Mesenchymal stem cell (in vitro differentiated cells and primary cell): ENCODE measurements at regions not wholly inside any gene's neighbourhood (a gene's known extent, or its start where the extent isn't known, plus 50 kb on each side); places are given as distances from the start of the nearest gene placed in this dataset.

Experiments
- DNase-seq: peaks from one replicate; pipeline ENCODE4 v3.0.0-alpha.2; 2013
- H2AFZ ChIP-seq: one replicate; pipeline ENCODE4 v1.6.1; 2013; ENCODE audit warnings: low read depth, mild to moderate bottlenecking, control low read depth, inconsistent platforms, low read length, moderate library complexity
- H2AK5ac ChIP-seq: 2 replicates; pipeline ENCODE4 v1.6.1; 2013; ENCODE audit warnings: low read length, moderate library complexity, mild to moderate bottlenecking, inconsistent platforms; ENCODE audit not compliant: severe bottlenecking
- H2BK120ac ChIP-seq: one replicate; pipeline ENCODE4 v1.6.1; 2013; ENCODE audit warnings: low read depth, mild to moderate bottlenecking, inconsistent platforms, low read length, moderate library complexity
- H2BK12ac ChIP-seq, 2 experiments: one replicate each; pipeline ENCODE4 v1.6.1; 2013; ENCODE audit warnings: inconsistent platforms in 2 of 2, low read length in 2 of 2, mild to moderate bottlenecking in 2 of 2, moderate library complexity in 2 of 2, control low read depth in 1 of 2
- H2BK15ac ChIP-seq: one replicate; pipeline ENCODE4 v1.6.1; 2013; ENCODE audit warnings: mild to moderate bottlenecking, low read depth, inconsistent platforms; ENCODE audit not compliant: poor library complexity, severe bottlenecking
- H2BK5ac ChIP-seq: 2 replicates; pipeline ENCODE4 v1.6.1; 2013; ENCODE audit warnings: low read depth, mild to moderate bottlenecking, low read length, control low read depth, inconsistent platforms; ENCODE audit not compliant: poor library complexity, severe bottlenecking
- H3K14ac ChIP-seq, 2 experiments: one replicate each; pipeline ENCODE4 v1.6.1; 2013; ENCODE audit warnings: inconsistent platforms in 2 of 2, low read length in 2 of 2, control low read depth in 1 of 2, mild to moderate bottlenecking in 1 of 2, moderate library complexity in 1 of 2
- H3K18ac ChIP-seq, 2 experiments: one replicate each; pipeline ENCODE4 v1.6.1; 2013; ENCODE audit warnings: inconsistent platforms in 2 of 2, low read length in 2 of 2, control low read depth in 1 of 2, low read depth in 1 of 2, mild to moderate bottlenecking in 1 of 2
- H3K23ac ChIP-seq, 2 experiments: one replicate each; pipeline ENCODE4 v1.6.1; 2013; ENCODE audit warnings: inconsistent platforms in 2 of 2, low read length in 2 of 2, mild to moderate bottlenecking in 2 of 2, moderate library complexity in 2 of 2, control low read depth in 1 of 2
- H3K27ac ChIP-seq: 2 replicates; pipeline ENCODE4 v1.5.1; 2013; ENCODE audit warnings: mild to moderate bottlenecking, moderate library complexity, low read length, control low read depth, inconsistent platforms; ENCODE audit not compliant: poor library complexity, severe bottlenecking
- H3K27me3 ChIP-seq, 2 experiments: 2 replicates each; pipeline versions ENCODE4 v1.6.1 to v1.7.0; 2013; ENCODE audit warnings: low read length in 2 of 2, mild to moderate bottlenecking in 2 of 2, moderate library complexity in 2 of 2, control low read depth in 1 of 2, inconsistent platforms in 1 of 2; ENCODE audit not compliant: control insufficient read depth in 1 of 2, insufficient read depth in 1 of 2
- H3K36me3 ChIP-seq, 2 experiments: 2 replicates each; pipeline versions ENCODE4 v1.6.1 to v1.7.0; 2013; ENCODE audit warnings: low read length in 2 of 2, control low read depth in 1 of 2, inconsistent platforms in 1 of 2, low read depth in 1 of 2, mild to moderate bottlenecking in 1 of 2; ENCODE audit not compliant: insufficient read depth in 2 of 2, control insufficient read depth in 1 of 2
- H3K4ac ChIP-seq, 2 experiments: one replicate each; pipeline ENCODE4 v1.6.1; 2013; ENCODE audit warnings: inconsistent platforms in 2 of 2, low read length in 2 of 2, mild to moderate bottlenecking in 2 of 2, moderate library complexity in 2 of 2, control low read depth in 1 of 2, low read depth in 1 of 2
- H3K4me1 ChIP-seq: 2 replicates; pipeline ENCODE4 v1.6.1; 2013; ENCODE audit warnings: low read depth, low read length, control low read depth; ENCODE audit not compliant: control insufficient read depth, insufficient read depth
- H3K4me2 ChIP-seq: 2 replicates; pipeline ENCODE4 v1.6.1; 2013; ENCODE audit warnings: low read length, mild to moderate bottlenecking, inconsistent platforms; ENCODE audit not compliant: poor library complexity, severe bottlenecking
- H3K4me3 ChIP-seq, 2 experiments: 2 replicates each; pipeline versions ENCODE4 v1.5.1 to v1.7.0; 2013; ENCODE audit warnings: low read length in 2 of 2, mild to moderate bottlenecking in 2 of 2, control low read depth in 1 of 2, low read depth in 1 of 2; ENCODE audit not compliant: insufficient read depth in 1 of 2
- H3K79me1 ChIP-seq: replicated peaks from 2 replicates; pipeline ENCODE4 v1.6.1; 2013; ENCODE audit warnings: mild to moderate bottlenecking, control low read depth, low read length, inconsistent platforms; ENCODE audit not compliant: poor library complexity, severe bottlenecking
- H3K9ac ChIP-seq: 2 replicates; pipeline ENCODE4 v1.7.0; 2013; ENCODE audit warnings: mild to moderate bottlenecking, low read length, moderate library complexity
- H3K9me3 ChIP-seq: 2 replicates; pipeline ENCODE4 v1.7.0; 2013; ENCODE audit warnings: mild to moderate bottlenecking, low read length; ENCODE audit not compliant: control insufficient read depth
- H4K8ac ChIP-seq: one replicate; pipeline ENCODE4 v1.6.1; 2013; ENCODE audit warnings: inconsistent platforms, mild to moderate bottlenecking, low read length, moderate library complexity
- H4K91ac ChIP-seq: one replicate; pipeline ENCODE4 v1.6.1; 2013; ENCODE audit warnings: mild to moderate bottlenecking, low read length, inconsistent platforms
- WGBS: methylation state at CpG from one replicate; pipeline ENCODE4 v1.1.7; 2013; ENCODE audit warnings: mixed read lengths; 5-methylcytosine and 5-hydroxymethylcytosine counted together

DNA sequence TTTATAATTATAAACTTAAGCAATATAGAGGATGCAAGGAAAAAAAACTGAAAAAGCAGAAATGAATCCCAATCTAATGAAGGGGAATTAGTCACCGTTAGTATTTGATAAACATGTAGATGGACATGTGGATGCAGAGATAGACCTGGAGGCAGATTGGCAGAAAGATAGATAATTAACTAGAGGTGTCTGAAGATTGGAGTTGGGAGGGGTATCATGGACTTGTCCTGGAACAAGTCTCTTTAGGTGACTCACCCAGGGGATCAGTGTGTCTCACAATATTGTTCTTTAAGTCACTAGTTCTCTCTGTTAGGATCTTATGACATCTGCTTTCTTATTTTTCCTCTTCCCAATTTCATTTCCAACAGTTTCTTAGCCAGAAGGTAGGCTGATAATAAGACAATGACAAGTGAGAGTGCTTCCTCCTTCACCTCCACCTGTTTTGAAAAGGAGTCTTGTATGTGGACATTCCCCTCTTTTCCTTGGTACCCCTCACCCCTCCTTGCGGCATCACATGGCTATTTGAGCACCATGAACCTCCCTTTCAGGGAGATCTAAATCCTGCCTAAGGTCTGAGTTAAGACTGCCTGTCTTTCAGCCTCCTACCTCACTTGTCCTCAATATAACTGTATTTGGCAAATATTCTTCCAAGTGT lies 987.7 kb downstream of the TSN start:
- Histone ChIP-seq H3K23ac (no peak overlapping the region), H3K4ac (no peak overlapping the region), H3K14ac (no peak overlapping the region), H3K4me3 (no peak overlapping the region), H3K4me2 (no peak overlapping the region), H3K36me3 (no peaks in the 10 kb centered on the region), H4K91ac (no peak overlapping the region), H2BK15ac (no peak overlapping the region), H2BK12ac (no peak overlapping the region), H3K27me3 (no peaks in the 10 kb centered on the region), H2AK5ac (no peak overlapping the region), H2BK120ac (no peak overlapping the region), H3K79me1 (no peaks in the 10 kb centered on the region), H4K8ac (no peak overlapping the region), H2BK5ac (no peak overlapping the region), H3K4me1 (no peaks in the 10 kb centered on the region), H3K18ac (no peak overlapping the region), H3K27ac (no peak overlapping the region), H3K9me3 (no peaks in the 10 kb centered on the region), H2AFZ (no peak overlapping the region), H3K9ac (no peak overlapping the region)
- DNase-seq = no peak
- whole genome bisulfite sequencing = 97% methylated on average over 2 of the region's 2 CpGs

DNA sequence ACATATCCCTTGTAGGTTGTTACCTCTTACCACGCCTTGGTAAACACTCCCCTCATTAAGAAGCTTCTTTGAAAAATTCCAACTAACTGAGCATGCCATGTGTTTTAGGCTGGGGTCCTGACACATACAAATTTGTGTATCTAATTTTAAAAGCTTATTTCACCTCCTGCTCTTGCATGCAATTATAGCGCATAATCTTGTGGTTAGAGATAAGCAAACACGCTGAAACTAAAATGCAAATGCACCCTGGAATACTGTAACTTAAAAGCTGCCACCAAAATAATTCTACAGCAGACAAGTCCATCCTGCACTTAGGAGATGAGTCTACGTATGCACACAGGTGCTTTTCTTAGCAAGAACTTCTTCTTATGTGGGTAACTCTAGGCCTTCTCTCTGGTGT lies 990.2 kb downstream of the TSN start:
- Histone ChIP-seq H2BK120ac (no peak overlapping the region), H3K27ac (no peak overlapping the region), H3K9ac (no peak overlapping the region), H3K14ac (no peak overlapping the region), H3K4me1 (no peaks in the 10 kb centered on the region), H3K36me3 (no peaks in the 10 kb centered on the region), H2BK12ac (no peak overlapping the region), H2AK5ac (no peak overlapping the region), H3K9me3 (no peaks in the 10 kb centered on the region), H4K8ac (no peak overlapping the region), H3K4me2 (no peak overlapping the region), H3K4ac (no peak overlapping the region), H2AFZ (no peak overlapping the region), H4K91ac (no peak overlapping the region), H3K18ac (no peak overlapping the region), H2BK15ac (no peak overlapping the region), H3K4me3 (no peak overlapping the region), H3K27me3 (no peaks in the 10 kb centered on the region), H3K79me1 (no peaks in the 10 kb centered on the region), H2BK5ac (no peak overlapping the region), H3K23ac (no peak overlapping the region)
- 82% methylated on average over 4 of the region's 4 CpGs for WGBS
- DNase-seq = no peak

DNA sequence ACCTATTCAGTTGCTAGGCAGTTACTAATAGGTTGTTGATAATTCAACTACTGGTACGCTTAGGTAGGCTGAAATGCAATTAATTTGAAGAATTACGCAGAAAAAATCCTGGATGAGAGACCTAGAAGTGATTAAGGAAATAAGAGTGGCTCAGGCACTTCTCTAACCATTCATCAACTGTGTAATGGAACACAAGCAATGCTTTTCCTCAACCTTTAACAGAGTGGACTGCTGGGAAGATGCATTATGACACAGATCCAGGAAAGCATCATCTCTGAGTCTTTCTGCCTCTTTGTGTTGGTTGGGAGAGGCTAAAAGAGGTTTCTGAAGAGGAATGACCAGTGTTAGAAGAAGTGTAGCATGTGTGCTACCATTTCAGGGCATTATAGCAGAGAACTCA lies 992.2 kb downstream of the TSN start:
- no peak overlapping the region for H2AFZ ChIP-seq
- no peaks in the 10 kb centered on the region for H3K9me3 ChIP-seq
- H3K4me2 ChIP-seq = no peak overlapping the region
- WGBS = 100% methylated on average over 2 of the region's 2 CpGs
- H3K4ac ChIP-seq = no peak overlapping the region
- no peaks in the 10 kb centered on the region for H3K4me1 ChIP-seq
- H3K79me1 ChIP-seq = no peaks in the 10 kb centered on the region
- no peak overlapping the region for H3K27ac ChIP-seq
- no peak overlapping the region for H2BK15ac ChIP-seq
- H2BK12ac ChIP-seq = no peak overlapping the region
- no peak overlapping the region for H2AK5ac ChIP-seq
- no peak overlapping the region for H3K9ac ChIP-seq
- H3K4me3 ChIP-seq = no peak overlapping the region
- no peak overlapping the region for H4K91ac ChIP-seq
- no peak overlapping the region for H3K23ac ChIP-seq
- DNase-seq = no peak
- no peak overlapping the region for H3K14ac ChIP-seq
- no peaks in the 10 kb centered on the region for H3K27me3 ChIP-seq
- H3K18ac ChIP-seq = peak overlapping the region in 1 of 2 experiments; percentile 30
- no peaks in the 10 kb centered on the region for H3K36me3 ChIP-seq
- no peak overlapping the region for H4K8ac ChIP-seq
- H2BK120ac ChIP-seq = no peak overlapping the region
- H2BK5ac ChIP-seq = no peak overlapping the region

DNA sequence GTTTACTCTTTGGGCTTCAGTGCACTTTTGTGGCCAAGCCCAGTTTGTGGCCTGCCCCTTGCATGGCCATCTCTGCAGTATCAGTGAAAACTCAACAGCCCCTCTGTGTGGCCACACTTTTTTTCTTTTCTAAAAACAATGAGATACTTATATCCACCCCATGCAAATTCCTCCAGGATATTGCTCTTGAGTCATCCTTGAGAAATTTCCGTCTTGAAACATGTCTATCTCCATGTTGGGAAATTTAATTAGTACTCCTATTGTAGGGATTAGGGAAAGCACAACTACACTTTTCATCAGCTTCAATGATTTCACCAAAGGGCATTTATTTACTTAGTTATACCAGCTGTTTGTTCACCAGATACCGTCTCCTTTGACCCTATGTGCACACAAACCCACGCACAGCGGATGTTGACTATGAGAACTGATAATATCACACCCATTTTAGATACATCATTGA lies 993.1 kb downstream of the TSN start:
- Histone ChIP-seq H3K14ac (no peak overlapping the region), H3K27ac (no peak overlapping the region), H3K27me3 (no peaks in the 10 kb centered on the region), H3K4me2 (no peak overlapping the region), H2BK120ac (no peak overlapping the region), H3K36me3 (no peaks in the 10 kb centered on the region), H2BK12ac (no peak overlapping the region), H3K9me3 (no peaks in the 10 kb centered on the region), H4K8ac (no peak overlapping the region), H3K23ac (no peak overlapping the region), H2BK5ac (no peak overlapping the region), H3K9ac (no peak overlapping the region), H4K91ac (no peak overlapping the region), H2AFZ (no peak overlapping the region), H3K79me1 (no peaks in the 10 kb centered on the region), H3K4me1 (no peaks in the 10 kb centered on the region), H3K18ac (no peak overlapping the region), H2AK5ac (no peak overlapping the region), H3K4me3 (no peak overlapping the region), H3K4ac (no peak overlapping the region), H2BK15ac (no peak overlapping the region)
- peak; percentile 75 for DNase-seq
- WGBS = 54% methylated on average over 3 of the region's 4 CpGs
